Psoas muscle (tissue), 7 donors: ENCODE measurements at regions not wholly inside any gene's neighbourhood (a gene's known extent, or its start where the extent isn't known, plus 50 kb on each side); places are given as distances from the start of the nearest gene placed in this dataset.

Experiments
- ATAC-seq, 4 donors: fragments of 200-7000 bp; cut with Tn5 transposase; one replicate each; pipeline ENCODE4 v1.9.1; 2020; ENCODE audit warnings: moderate library complexity in 3 of 4, mild to moderate bottlenecking in 2 of 4
- DNase-seq, 2 donors: peaks; one replicate each; pipeline ENCODE4 v3.0.0-alpha.2; 2020
- H3K27ac ChIP-seq: fragments of 200-600 bp; one replicate; pipeline ENCODE4 v1.8.0; 2022
- H3K27me3 ChIP-seq, 3 donors: fragments of 200-600 bp in 1 of 3; one replicate each; pipeline versions ENCODE4 v1.6.1 to v1.8.0; 2013 to 2022; ENCODE audit warnings: low read length in 2 of 3, mild to moderate bottlenecking in 2 of 3, moderate library complexity in 1 of 3; ENCODE audit not compliant: insufficient read depth in 3 of 3
- H3K36me3 ChIP-seq, 2 donors: fragments of 200-600 bp in 1 of 2; one replicate each; pipeline versions ENCODE4 v1.6.1 to v1.8.0; 2013 to 2022; ENCODE audit warnings: low read depth in 1 of 2, mild to moderate bottlenecking in 1 of 2, moderate library complexity in 1 of 2; ENCODE audit not compliant: insufficient read depth in 1 of 2
- H3K4me1 ChIP-seq: fragments of 200-600 bp; one replicate; pipeline ENCODE4 v1.8.0; 2022
- H3K4me3 ChIP-seq: fragments of 200-600 bp; one replicate; pipeline ENCODE4 v1.8.0; 2022; ENCODE audit warnings: mild to moderate bottlenecking
- H3K9me3 ChIP-seq: fragments of 200-600 bp; one replicate; pipeline ENCODE4 v1.8.0; 2022
- CTCF ChIP-seq: fragments of 200-600 bp; IDR thresholded peaks from one replicate; pipeline ENCODE4 v1.8.0; 2022; ENCODE audit warnings: antibody characterized with exemption
- WGBS, 3 donors: extraction: QIAGEN DNeasy Blood & Tissue Kit; methylation state at CpG; one replicate each; pipeline versions ENCODE4 v1.1.6 to v1.1.7; 2013; 5-methylcytosine and 5-hydroxymethylcytosine counted together
- intact Hi-C, 2 donors: fragments of 100-400 bp; cut with DNase I; formaldehyde crosslinking; loops; one replicate each; pipeline versions ENCODE4 v1.11.0 to v1.14.2; 2022
- donor health status: healthy with polysubstance abuse.
- donor health status: DM: no; HTN: no; CAD: no; lungs with moderate emphysema.
- donor health status: Bipolar disorder and iron deficiency.
- donor health status: healthy.
- donor health status: DM: yes; HTN: yes; CAD: no.
- donor health status: DM: no; HTN: no; CAD: no.
- donor health status: DM: yes; HTN: yes; CAD: no.

GRCh38 chr5:37936091-37936490, 96.2 kb upstream of the GDNF start:
- ATAC-seq (no peak), DNase-seq (no peak)
- TF ChIP-seq CTCF, result no peak
- intact Hi-C loops, result no loop called here
- Histone ChIP-seq H3K9me3 (peaks cover 7% of the 10 kb centered on the region), H3K4me1 (no peaks in the 10 kb centered on the region), H3K4me3 (no peak overlapping the region), H3K27me3 (peaks cover 0 to 3% (median 2%) of the 10 kb centered on the region in 3 donors), H3K36me3 (no peaks in the 10 kb centered on the region), H3K27ac (no peak overlapping the region)
- WGBS, 3 donors, result 91 to 94% (median 91%) methylated on average over 5 of the region's 5 CpGs

GRCh38 chr5:37933576-37933975, 93.7 kb upstream of the GDNF start:
- Histone ChIP-seq H3K27me3 (peaks cover 0 to 3% (median 2%) of the 10 kb centered on the region in 3 donors), H3K27ac (no peak overlapping the region), H3K4me3 (no peak overlapping the region), H3K9me3 (peaks cover 7% of the 10 kb centered on the region), H3K36me3 (no peaks in the 10 kb centered on the region), H3K4me1 (no peaks in the 10 kb centered on the region)
- 47 to 58% (median 51%) methylated on average over 7 of the region's 7 CpGs for WGBS, 3 donors
- no peak for TF ChIP-seq CTCF
- ATAC-seq, result no peak
- intact Hi-C loops, result no loop called here
- no peak for DNase-seq

- peaks cover 7% of the 10 kb centered on the region for H3K9me3 ChIP-seq
- intact Hi-C loops, result no loop called here
- no peak for TF ChIP-seq CTCF
- H3K4me3 ChIP-seq, result no peak overlapping the region
- H3K4me1 ChIP-seq, result no peaks in the 10 kb centered on the region
- H3K36me3 ChIP-seq, result no peaks in the 10 kb centered on the region
- DNase-seq (no peak), ATAC-seq (no peak)
- peaks cover 0 to 2% (median 0%) of the 10 kb centered on the region in 3 donors for H3K27me3 ChIP-seq
- 68 to 82% (median 80%) methylated on average over 3 of the region's 3 CpGs for WGBS, 3 donors
- H3K27ac ChIP-seq, result no peak overlapping the region
Observed at GRCh38 chr5:37932450-37932849, 92.6 kb upstream of the GDNF start.

GRCh38 chr5:37931541-37931940, 91.7 kb upstream of the GDNF start:
- no peak for TF ChIP-seq CTCF
- WGBS, 3 donors, result 93 to 97% (median 96%) methylated on average over 2 of the region's 2 CpGs
- Histone ChIP-seq H3K4me3 (no peak overlapping the region), H3K9me3 (peaks cover under 1% of the 10 kb centered on the region), H3K4me1 (no peaks in the 10 kb centered on the region), H3K36me3 (no peaks in the 10 kb centered on the region), H3K27me3 (no peaks in the 10 kb centered on the region), H3K27ac (no peak overlapping the region)
- intact Hi-C loops, result no loop called here
- no peak for DNase-seq
- ATAC-seq, result no peak

GRCh38 chr5:37930350-37930749, 90.5 kb upstream of the GDNF start:
- TF ChIP-seq CTCF, result no peak
- DNase-seq (no peak), ATAC-seq (no peak)
- 96 to 97% (median 96%) methylated on average over 2 of the region's 2 CpGs for WGBS, 3 donors
- Histone ChIP-seq H3K27me3 (no peaks in the 10 kb centered on the region), H3K36me3 (no peaks in the 10 kb centered on the region), H3K27ac (no peak overlapping the region), H3K4me3 (no peak overlapping the region), H3K4me1 (no peaks in the 10 kb centered on the region), H3K9me3 (no peaks in the 10 kb centered on the region)
- intact Hi-C loops, result no loop called here
